ENCODE measurements at regions not wholly inside any gene's neighbourhood (a gene's known extent, or its start where the extent isn't known, plus 50 kb on each side); places are given as distances from the start of the nearest gene placed in this dataset.
"Not testable (repeated sequence)": the region's sequence is repeated elsewhere in the genome, so short reads cannot be mapped to it uniquely, and the experiment has no call there.

DNA sequence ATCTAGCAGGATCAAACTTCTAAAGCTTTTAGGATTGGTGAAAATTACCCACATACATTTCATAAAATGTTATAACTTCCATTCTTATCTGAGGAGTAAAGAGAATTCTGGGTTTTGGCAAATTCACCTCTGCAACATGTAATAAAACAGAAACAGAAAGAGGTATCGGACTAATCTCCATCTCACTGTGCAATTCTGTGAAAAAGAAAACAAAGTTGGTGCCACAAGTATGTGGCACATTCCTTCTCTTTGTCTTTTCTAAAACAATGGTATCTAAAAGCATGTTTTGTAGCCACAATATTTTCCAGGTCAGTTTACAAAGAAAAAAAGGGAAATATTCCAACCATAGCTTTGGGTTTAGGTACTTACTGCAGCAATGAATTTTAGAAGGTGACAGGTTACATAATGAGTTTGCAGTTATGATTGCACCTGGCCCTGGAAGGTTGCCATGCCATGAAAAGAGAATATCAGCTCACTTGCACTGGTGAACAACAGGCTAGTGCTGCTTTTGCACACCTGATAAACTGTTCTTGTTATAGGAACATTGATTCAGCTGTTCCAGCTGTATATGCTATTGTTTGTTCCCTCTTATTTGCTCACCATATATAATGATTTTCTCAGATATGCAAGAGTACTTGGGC is 491.3 kb upstream of the MEF2C start:
- DNase-seq = peak; percentile 19

DNA sequence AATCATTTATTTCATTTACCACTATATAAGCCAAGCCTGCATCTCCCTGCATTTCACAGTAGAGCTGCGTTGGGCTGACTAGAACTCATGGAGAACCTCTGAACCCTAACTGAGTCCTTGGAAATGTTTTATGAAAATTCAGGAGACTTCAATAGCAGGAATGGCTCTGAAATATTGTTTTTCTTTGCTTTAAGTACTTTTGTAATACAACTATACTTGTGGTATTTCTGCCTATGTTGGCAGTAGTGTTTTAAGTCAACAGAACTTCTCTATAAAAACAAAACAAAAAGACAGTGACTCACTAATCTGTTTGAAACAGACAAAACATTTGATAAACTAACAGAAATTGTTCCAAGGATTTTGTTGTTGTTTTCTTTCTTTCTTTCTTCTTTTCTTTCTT is 489.2 kb upstream of the MEF2C start:
- no peak for DNase-seq

DNA sequence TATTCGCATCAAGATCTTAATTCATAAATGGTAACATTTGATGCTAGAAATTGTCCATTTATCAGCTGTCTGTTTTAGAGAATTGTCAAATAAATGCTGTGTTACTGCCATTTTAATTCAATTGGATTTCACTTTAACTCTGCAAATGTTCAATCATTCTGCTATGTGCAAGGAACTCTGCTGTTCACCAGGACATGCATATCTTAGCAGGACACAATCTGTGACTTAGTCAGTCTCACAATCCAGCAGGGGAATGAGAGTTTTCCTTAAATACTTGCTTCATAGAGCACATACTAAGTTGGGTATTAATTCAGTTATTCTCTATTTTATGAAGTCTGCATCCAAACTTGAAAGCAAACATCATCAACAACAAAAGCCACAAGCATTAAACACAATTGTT is 488.7 kb upstream of the MEF2C start:
- DNase-seq = no peak

DNA sequence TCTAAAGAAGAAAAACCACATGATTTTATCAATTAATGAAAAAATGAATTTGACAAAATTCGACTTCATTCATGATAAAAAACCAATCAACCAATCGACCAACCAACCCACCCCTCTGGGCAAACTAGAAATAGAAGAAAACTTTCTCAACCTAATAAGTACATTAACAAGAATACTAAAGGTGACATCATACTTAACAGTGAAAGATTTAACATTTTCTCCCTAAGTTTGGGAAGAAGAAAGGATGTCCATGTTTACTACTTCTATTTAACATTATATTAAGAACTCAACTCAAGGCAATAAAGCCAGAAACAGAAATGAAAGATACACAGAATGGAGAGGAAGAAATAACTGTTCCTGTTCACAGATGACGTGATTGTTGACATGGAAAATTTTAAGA is 476.1 kb upstream of the MEF2C start:
- DNase-seq = no peak

DNA sequence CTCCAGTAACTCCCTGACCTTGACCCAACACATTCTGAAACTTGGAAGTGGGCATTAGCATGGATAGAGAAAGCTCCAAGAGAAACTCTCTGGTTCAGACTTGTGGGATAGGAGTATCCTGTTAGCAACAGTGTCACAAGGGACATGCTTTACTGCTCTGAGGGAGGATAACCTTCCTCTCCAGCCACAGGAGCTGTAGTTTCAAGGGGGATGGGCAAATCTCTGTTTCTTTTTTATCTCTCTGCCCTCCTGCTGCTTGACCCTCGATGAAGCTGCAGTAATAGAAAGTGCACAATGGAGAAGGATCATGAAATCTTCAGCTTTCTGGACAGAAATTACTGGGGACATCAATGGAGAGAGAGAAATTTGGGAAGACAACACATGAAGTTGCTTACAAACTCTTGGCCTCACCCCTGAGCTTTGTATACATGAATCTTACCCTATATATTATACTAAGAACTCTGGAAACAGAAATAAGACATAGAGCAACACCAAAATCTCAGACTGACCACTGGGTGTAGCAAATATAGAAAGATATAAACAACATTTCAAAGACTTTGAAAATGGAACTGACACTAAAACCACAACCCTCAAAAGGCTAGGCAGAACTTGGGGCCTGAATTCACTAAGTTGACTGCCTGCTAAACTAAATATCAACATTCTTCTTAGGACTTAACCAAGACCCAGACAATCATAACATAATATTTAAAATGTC is 471.0 kb upstream of the MEF2C start:
- no peak for DNase-seq

DNA sequence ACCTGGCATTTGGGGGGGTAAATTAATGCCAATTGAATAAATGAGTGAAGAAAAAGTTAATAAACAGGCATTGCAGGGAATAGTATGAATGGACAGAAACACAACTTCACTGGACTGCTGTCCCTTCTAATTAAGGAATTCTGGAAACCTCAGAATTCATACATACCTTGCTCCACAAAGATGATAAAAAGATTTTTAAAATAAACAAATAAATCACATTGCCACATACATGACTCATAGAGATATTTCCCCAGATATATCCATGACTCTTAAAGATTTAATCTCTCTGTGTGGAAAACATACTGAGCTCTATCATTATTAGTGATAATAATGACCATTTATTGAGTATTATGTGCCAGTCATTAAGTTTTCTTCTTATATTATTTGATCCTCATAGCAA is 469.0 kb upstream of the MEF2C start:
- DNase-seq = no peak

DNA sequence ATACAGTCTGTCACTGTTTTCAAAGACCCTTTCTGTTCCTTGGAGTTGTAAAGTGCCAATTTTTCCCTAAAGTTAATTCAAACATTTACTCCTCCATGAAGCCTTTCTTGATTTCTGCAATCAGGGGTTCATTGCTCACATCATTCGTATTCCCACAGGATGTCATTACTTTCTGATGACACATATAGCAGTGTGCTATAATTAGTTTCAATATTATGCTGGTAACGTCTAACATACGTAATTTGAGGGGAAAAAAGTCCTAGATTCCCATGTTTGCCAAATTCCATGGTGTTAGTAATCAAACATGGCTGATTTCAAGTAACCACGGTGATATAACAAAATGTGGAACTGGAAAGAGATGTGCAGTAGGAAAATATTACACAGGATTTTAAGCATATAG is 468.2 kb upstream of the MEF2C start:
- DNase-seq = no peak

DNA sequence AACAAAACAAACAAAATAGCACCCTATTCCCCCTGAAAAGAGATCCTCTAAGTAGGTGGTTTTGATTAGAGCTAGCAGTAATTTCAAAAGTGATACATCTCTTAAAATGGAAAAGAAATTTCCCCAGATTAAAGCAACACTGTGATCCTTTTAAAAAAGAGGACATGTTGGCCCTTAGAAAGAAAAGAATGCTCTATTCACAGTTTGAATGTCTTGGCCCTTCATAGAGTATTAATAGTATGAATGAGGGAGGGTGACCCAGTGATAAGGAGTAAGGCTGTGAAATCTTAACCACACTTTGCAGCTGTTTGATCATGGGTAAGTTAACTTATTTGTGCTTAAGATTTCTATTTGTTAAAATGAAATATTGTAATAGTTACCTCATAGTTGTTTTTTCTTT is 467.7 kb upstream of the MEF2C start:
- no peak for DNase-seq

DNA sequence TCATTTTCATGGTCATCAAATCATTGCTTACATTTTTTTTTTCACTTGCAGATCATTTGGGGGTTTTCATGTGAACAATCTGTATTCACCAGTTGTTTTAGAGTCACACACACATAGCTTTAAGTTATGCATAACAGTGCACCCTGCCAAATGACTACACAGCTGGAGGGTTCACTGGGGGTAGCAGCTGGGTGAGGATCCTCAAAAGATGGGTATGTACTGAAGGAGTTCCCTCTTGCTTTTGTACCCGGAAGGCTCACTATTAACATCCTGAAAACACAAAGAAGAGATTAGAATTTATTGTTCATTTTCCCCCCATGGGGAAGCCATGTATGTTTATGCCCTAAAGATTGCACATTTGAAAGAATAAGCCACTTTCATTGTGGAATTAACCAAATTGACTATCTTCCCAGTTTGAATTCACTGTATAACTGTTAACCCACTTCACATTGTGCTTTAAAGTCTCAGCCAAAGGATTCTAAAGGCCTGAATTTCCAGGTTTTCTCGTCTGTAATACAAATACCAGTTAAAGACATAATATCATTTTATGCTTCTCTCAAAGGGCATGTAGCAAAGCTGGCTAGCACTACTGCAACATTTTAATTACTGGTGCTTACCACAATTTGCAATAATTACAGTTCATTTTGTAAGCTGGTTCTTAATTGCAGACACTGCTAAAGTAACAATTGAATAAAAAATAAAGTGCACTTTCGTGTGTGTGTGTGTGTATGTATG is 466.4 kb upstream of the MEF2C start:
- DNase-seq = no peak

DNA sequence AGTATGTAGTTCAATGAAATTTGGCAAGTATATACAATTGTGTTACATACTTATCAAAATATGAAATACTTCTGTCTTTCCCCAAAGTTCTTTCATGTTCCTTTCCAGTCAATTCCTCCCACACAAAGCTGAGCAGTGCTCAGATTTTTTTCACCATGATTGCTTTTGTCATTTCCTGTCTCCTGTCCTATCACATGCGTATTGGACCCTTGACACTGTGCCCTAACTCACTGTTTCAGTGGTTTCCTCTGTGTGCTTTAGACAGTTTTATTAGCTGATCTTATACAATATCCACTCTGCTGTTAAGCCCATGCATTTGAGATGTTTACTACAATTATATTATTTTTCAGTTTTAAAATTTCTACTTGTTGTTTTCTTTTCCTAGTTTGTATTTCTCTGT is 463.6 kb upstream of the MEF2C start:
- no peak for DNase-seq

DNA sequence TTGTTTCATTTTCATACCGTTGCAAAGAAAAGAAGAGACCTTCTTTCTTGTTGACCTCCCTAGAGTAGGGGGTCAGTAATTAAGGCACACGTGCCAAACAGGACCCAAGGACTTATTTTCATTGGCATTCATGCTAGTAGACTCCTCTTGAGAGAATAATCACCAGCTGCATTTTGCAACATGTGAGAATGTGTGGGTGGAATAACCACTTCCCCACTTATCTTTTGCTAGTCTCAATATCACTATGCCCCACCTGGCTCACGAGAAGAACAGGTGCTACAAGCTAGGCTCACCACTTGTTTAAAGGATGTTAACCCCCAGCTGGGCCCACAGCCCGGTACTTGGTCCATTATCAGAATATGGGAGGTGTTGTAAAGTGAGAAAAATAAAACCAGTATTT is 460.7 kb upstream of the MEF2C start:
- no peak for DNase-seq

DNA sequence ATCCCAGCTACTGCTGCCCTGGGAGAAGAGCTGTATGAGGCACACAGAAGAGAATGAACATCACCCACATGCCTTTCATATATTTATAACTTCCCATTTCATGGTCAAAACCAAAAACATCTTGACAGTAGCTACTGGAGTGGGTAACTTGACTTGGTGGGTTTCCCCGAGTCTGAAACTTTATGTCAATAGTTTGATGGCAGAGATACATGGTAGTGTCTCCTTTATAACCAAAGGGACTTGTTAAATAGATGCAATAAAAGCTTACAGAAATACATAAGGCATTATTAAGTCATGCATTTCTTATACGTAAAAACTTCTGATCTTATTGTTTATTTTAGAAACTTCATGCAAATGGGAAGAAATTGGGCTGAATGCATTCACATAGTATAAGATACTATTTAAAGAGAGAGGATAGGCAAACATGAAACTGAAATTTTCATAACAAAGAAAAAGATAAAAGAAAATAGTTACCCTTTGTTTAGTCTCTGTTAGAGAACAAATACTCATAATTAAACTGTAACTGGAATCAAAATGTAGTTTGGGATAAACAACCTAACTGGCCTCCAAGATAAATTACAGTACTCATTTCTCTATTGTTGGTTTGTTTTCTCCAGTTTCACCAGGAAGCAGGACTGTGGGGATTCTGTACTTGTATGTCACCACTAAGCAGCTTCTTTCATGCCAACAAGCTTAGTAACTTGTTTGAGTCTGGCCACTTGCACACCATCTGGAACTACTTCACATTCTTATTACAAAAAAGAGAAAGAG is 459.3 kb upstream of the MEF2C start:
- DNase-seq = no peak

DNA sequence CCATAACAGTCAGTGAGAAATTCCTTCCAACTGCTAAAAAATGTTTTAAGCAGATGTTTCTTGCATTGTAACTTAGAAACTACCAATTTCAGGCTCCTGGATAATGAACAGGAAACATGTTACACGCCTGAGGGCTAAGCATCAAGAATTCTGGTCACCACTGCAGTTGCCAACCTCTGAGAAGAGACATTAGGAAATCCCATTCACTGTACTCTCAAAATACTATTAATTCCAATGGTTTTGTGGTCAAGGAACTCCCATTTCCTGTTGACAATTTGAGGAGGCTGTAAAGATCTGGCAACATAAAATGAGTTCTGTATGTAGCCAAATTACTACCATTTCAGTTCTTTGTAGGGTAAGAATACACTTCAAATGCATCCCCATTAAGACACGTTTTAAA is 456.0 kb upstream of the MEF2C start:
- DNase-seq = no peak

DNA sequence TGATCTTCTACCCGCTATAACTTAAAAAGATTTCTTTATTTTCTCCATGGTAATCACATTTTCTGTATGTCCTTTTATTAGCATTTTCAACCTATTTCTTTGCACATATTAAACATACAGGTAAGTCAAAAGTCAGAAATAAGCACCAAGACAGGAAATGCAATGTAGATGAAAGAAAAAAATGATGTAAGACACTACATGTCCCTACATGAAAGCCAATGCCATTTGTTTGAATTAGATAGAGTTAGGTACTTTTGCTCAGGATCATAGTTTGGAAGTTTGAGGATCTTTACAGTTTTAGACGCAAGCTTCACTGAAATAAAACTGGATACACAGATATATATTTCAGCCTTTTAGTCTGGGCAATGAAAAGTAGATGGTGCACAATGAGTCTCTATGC is 453.1 kb upstream of the MEF2C start:
- no peak for DNase-seq

DNA sequence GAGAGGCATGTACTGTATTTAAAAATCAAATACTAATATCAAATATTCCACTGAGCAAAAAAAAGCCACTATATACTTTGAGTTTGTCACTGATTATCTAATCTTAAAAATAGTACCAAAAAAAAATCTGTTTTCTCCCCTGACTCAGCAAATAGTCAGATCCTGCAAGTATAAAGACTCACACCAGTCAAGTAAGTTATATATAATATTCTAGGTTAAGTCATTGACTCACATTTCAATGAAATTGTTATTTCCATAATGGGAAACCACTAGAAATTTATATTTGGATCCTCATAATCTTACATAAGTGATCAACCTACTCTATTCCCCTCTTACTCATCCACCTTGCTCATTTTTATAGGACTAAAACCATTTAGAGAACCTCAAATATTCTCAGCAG is 447.2 kb upstream of the MEF2C start:
- no peak for DNase-seq

DNA sequence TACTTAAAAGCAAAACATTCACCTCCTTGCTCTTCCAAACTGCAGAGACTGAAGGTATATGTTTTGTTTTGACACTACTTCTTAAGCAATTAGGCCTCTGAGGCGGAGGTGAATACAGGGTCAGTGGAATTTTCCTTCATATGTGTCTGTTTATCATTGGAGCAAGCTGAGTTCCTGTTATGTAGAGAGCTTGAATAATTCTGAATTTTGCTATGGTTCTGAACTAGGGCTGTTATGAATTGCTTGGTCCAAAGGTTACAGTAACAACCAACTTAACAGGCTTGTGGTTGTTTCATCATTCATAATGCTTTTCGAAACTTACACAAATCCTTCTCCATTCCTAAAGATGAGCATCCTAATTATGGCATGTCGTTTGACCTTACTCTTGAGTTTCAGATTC is 444.6 kb upstream of the MEF2C start:
- no peak for DNase-seq

DNA sequence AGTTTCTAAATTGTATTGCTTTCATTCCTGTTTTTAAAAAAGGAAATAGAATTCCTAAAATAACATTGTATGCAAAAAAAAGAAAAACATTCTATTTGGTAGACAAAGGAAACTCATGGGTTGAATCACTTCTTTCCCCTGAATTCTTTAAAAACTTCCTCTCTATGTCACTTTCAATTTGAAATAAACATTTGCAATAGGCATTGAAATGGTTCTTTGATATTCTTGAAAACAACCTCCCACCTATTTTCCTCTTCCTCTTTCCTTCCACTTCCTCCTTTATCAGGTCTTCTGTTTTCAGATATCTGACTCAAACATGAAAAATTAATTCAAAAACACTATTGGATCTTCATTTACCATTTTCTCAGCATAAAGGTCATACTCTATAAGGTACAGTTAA is 442.0 kb upstream of the MEF2C start:
- DNase-seq = no peak

DNA sequence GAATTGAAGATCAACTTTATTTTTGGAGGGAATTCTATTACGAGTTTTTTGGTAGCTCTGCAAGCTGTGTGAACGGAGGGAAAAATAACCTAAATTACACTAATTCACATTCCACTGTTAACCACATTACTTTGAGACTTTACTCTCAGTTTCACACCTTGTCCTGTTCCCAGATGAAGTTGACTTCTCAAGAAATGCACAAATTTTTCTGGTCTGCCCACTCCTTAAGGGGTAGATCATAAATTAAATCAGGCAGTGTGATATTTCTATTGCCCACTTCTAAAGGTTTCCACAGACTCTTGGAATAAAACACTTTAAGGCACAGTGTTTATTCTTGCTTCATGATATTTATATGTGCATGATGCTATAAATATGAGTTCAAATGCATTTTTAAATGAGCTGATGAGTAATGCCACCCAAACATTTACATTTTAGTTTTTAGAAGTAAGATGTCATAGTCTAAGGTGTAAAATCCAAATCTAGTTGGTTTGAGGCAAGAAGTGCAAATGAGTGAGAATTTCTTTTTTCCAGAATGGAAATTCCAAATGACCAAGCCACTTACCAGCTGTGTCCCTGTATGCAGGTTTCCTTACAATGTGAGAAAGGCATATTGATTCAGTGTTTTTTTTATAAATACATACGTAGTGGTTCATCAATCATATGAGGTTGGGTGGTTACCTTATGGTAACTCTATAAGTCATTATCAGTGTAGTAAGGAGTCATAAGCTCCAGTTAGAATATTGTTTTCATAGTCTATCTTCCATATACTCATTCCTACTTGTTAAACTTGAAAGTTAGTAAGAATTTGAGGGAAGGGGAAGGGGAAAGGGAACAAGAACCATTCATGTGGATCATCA is 437.7 kb upstream of the MEF2C start:
- DNase-seq = no peak

DNA sequence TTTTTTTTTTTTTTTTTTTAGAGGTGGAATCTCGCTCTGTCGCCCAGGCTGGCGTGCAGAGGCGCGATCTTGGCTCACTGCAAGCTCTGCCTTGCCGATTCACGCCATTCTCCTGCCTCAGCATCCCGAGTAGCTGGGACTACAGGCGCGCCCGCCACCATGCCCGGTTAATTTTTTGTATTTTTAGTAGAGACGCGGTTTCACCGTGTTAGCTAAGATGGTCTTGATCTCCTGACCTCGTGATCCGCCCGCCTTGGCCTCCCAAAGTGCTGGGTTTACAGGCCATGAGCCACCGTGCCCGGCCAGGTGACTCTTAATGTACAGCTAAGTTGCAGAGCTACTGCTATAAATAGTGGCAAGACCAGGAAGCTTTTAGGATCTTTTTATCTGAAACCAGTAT is 434.9 kb upstream of the MEF2C start:
- DNase-seq = not testable (repeated sequence)

DNA sequence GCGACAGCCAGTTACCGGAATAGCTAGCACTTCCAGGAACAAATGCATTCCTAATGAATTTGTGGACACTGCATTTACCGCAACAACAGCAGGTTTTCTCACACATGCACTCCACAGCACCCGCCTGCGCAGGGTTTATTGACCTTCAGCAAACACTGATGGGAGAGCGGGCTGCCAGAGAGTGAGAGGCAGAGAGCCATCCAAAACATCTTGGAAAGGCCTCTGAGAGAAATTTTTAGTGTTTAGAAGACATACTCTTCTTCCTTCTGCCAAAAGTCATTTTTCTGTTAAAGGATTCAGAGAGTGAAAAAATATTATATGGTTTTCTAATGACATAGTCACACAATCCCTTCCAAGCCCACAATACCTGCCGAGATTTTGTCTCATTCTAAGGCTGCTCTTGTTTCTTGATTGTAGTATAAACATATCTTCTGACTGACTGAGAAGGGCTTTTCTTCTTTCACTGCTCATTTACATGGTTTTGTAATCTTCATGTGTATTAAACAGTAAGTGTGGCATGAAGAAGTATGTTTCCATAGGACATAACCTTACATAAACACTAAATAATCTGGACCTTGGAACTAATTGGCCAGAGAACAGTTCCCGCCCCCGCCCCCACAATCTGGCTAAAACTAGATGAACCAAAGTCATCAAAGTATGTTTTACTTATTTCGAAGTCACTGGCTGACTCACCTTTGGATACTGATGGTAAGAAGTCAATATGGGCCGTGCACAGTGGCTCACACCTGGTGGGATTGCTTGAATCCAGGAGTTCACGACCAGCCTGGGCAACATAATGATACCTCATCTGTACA is 432.5 kb upstream of the MEF2C start:
- no peak for DNase-seq

DNA sequence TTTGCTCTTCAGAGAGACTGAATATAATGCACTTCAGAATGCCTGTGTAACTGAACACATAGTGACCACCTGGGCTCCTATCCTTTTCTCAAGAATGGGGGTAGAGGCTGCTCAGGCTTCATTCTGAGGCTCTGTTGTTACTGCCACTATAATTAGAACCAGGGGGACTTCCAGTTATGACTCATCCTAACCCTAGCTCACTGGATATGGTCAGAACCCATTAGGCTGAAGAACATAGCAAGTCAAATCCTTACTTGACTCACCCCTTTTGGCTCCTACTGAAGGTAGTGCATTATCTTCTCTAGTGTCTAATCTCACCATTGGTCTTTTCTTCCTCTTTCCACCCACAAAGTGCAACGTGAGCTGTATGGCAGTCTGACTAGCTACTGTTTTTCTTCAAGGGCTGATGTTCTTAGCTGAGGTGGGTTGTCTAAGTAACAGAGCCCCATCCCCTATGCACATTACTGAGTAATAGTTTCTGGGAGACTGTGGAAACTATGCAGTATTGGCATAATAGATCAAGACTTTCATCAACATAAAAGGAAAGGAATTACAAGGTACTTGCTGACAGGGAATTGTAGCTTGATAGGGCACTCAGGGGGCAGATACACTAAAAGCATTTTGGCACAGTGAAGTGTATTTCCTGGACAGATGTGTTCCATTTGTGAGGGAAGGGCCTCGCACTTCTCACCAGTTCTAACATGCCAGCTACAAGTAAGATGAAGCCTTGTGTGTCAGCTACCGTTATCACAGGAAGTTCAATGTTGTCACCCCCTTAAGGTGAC is 431.0 kb upstream of the MEF2C start:
- no peak for DNase-seq
